ENCODE measurements at regions not wholly inside any gene's neighbourhood (a gene's known extent, or its start where the extent isn't known, plus 50 kb on each side); places are given as distances from the start of the nearest gene placed in this dataset.
"Not testable (repeated sequence)": the region's sequence is repeated elsewhere in the genome, so short reads cannot be mapped to it uniquely, and the experiment has no call there.

DNA sequence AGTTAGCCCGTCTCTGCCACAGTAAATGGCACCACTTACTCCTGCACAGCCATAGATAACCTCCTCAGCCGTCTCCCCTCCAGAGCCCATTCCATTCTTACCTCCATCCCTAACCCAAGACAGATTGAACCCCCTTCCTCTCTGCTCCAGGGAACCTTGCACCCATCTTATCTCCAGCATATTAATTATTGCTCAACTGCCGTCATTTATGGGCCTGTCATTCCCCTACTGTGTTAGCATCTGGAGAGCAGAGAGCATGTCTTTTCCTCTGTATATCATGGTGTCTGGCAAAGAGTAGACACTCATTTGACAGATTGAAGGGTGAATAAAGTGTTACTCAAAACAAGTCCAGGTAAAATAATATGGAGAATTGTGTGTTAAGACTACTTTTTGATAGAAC is 270.0 kb downstream of the CEP170 start:
- TF ChIP-seq POLR2AphosphoS5, POLR2A (IDR thresholded peaks at IDR 0.05): not testable (repeated sequence)
- TF ChIP-seq, protein P1, sequence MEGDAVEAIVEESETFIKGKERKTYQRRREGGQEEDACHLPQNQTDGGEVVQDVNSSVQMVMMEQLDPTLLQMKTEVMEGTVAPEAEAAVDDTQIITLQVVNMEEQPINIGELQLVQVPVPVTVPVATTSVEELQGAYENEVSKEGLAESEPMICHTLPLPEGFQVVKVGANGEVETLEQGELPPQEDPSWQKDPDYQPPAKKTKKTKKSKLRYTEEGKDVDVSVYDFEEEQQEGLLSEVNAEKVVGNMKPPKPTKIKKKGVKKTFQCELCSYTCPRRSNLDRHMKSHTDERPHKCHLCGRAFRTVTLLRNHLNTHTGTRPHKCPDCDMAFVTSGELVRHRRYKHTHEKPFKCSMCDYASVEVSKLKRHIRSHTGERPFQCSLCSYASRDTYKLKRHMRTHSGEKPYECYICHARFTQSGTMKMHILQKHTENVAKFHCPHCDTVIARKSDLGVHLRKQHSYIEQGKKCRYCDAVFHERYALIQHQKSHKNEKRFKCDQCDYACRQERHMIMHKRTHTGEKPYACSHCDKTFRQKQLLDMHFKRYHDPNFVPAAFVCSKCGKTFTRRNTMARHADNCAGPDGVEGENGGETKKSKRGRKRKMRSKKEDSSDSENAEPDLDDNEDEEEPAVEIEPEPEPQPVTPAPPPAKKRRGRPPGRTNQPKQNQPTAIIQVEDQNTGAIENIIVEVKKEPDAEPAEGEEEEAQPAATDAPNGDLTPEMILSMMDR (IDR thresholded peaks at IDR 0.05): not testable (repeated sequence)

Data from upper lobe of left lung (tissue), 4 donors.